ENCODE measurements at regions not wholly inside any gene's neighbourhood (a gene's known extent, or its start where the extent isn't known, plus 50 kb on each side); places are given as distances from the start of the nearest gene placed in this dataset.

- TF ChIP-seq CTCF (conservative IDR thresholded peaks at IDR 0.05; ENCODE audit: low read length) (no peak), EZH2phosphoT487 (IDR thresholded peaks at IDR 0.05; ENCODE audit: borderline replicate concordance) (no peak)
Observed at GRCh38 chr10:83955406-83955805, 183.9 kb upstream of the GHITM start.

Data from Loucy (cell line).